HG02759 (cell line): ENCODE measurements at regions not wholly inside any gene's neighbourhood (a gene's known extent, or its start where the extent isn't known, plus 50 kb on each side); places are given as distances from the start of the nearest gene placed in this dataset.
A peak's percentile ranks its signal among the peaks of the same experiment; 100 is the strongest.
"Not testable (repeated sequence)": the region's sequence is repeated elsewhere in the genome, so short reads cannot be mapped to it uniquely, and the experiment has no call there.

Experiments used
- ATAC-seq: cut with Tn5 transposase; IDR thresholded peaks from one replicate; pipeline ENCODE4 v1.9.1; 2021; ENCODE audit warnings: mild to moderate bottlenecking, moderate library complexity; ENCODE audit not compliant: unreplicated experiment

DNA sequence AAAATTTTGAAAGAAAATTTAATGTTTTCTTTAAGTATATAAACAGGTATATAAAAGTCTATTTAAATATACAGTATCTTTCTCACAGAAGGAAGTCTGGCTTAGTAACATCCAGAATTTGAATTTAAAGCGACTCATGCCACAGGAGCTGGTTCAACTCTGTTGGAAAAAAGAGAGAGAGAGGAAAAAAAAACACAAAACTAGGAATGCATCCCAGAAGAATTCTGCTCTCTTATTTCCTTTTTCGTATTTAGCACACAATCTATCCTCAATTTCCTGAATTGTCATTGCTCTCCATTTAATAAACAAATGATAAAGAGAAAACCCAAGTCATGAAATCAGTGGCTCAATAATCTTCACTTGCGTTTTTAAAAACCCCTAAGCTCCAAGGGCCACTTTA lies 107.5 kb upstream of the SCAF8 start:
- ATAC-seq: no peak

DNA sequence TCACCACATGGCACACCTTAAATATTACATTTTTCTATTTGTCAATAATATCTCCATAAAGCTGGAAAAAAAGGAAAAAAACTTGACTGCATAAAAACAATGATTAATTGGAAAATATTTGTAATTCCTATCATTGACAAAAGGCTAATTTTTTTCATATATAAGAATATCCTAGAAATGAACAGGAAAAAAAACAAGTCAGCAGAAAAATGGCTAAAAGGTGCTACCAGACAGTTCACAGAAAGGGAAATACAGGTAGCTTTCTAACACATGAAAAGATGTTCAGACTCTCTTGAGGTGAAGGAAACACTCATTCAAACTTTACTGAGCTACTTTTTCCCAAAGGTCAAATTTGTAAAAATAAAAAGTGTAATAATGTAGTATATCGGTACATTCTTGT lies 104.1 kb upstream of the SCAF8 start:
- ATAC-seq: no peak

DNA sequence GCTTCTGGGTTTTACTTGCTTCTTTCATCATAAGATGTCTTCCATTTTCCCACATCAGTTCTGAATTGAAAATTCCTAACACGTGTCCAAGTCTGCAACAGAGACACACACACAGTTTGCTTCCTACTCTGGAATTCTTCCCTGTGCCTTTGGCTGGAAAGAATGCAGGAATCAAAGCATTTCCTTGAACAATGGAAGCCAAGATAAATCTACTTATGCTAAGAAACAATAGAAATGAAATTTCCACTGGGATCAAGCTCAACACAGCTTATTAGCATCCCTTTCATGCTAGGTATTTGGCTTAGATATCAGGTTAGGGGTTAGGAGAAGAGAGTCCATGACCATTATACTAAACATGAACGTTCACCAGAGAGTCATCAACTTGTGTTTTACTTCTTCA lies 101.1 kb upstream of the SCAF8 start:
- no peak for ATAC-seq

DNA sequence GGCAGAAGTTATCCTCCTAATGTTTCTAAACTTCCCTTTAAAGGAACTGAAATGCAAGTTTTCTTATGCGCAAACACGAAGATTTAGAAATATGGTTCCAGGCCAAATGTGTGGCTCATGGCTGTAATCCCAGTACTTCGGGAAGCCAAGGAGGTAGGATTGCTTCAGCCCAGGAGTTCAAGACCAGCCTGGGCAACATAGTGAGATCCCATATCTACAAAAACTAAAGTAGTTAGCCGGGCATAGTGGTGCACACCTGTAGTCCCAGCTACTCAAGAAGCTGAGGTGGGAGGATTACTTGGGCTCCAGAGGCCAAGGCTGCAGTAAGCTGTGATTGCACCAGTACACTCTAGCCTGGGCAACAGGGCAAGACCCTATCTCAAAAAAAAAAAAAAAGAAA lies 95.8 kb upstream of the SCAF8 start:
- ATAC-seq: no peak

DNA sequence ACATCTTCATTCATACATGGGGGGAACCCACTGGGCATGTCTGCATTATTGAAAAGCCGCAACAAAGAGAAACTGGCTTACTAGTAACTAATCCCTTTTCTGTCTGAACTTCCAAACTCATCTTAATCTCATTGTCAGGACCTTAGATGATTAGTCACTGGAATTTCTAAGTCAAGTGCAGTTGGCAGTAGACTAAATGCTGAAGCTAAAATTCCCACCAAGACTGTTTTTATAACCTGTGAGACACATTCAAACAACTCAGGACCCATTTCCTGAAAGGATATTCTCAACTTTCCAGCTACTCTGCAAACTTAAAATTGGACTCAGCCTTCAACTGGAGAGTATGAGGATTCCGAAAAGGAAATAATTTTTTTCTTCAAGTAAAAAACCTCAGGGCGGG lies 94.8 kb upstream of the SCAF8 start:
- ATAC-seq: no peak

DNA sequence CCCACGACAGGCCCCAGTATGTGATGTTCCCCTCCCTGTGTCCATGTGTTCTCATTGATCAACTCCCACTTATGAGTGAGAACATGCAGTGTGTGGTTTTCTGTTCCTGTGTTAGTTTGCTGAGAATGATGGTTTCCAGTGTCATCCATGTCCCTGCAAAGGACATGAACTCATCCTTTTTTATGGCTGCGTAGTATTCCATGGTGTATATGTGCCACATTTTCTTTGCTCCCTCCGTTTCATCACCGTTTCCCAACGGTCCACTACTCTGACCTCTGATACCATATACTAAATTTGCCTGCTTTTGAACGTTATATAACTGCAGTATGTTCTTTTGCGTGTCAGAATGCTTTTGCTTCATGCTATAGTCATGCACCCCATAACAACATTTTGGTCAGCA lies 94.0 kb upstream of the SCAF8 start:
- not testable (repeated sequence) for ATAC-seq

DNA sequence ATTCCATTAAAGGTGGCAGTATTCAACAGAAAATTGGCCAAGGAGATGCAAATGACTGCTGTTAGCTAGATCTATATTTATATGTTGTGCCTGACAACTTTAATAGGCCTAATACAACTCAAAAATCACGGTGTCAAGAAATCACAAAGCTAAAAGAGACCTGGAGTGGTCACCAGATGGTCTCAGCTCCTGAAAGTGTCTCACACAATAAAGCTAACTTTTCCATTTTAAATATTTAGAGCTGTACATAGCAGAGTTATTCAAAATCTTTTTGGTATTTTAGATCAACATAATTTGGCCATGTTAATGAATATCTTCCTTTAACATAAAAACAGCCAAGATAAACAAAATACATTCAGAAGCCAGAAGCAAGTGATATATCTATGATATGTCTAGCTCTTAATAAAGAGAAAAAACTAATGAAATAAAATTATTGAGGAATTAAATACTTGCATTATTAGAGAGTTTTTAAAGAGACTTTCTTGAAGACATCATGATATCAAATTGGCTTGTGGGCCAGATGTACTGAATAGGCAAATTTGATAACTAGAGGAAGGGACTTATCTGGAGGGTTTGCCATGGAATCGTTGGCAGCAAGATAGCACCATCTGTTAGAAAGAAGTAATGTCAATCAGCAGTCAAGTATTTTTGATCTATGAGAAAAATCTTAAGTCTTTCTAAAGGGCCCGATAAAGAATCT lies 84.9 kb upstream of the SCAF8 start:
- no peak for ATAC-seq

DNA sequence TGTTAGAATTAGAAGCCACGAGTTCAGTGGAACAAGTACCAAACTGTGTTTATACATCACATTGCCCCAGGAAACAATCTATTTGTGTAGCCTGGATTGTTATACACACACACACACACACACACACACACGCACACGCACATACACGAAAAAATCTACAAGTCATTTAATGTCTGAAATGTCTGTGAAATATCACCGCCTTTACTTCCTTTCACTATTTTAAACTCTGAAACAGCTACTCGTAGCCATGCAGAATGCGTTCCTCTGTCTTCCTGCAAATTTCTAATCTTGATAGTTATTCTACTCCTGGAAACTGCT lies 84.4 kb upstream of the SCAF8 start:
- no peak for ATAC-seq

DNA sequence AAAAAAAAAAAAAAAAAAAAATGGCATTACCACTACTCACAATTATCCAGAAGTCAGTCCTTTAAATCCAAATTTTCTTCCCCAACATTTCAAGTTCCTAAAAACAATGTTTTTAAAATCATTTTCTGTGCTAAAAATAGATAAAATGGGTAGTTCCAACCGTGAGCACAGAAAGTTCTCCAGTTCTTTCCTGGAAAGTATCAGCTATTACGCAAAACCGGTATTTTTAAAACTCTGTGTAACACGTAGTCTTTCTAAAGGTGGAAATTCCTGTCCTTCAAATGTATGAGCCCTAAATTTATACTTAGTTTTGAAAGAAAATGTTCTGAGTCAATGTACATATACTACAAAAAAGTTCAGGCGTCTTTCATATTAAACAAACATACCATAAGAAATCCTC lies 83.5 kb upstream of the SCAF8 start:
- no peak for ATAC-seq

DNA sequence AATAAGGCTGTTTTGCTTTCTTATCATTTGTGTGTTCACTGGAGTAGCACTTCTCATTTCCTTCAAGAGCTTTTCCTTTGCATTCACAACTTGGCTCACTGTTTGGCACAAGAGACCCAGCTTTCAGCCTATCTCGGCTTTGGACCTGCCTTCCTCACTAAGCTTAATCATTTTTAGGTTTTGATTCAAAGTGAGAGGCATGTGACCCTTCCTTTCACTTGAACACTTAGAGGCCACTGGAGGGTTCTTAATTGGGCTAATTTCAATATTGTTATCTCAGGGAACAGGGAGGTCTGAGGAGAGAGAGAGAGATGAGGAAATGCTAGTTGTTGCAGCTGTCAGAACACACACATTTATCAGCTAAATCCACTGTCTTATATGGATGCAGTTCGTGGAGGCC lies 82.9 kb upstream of the SCAF8 start:
- no peak for ATAC-seq

DNA sequence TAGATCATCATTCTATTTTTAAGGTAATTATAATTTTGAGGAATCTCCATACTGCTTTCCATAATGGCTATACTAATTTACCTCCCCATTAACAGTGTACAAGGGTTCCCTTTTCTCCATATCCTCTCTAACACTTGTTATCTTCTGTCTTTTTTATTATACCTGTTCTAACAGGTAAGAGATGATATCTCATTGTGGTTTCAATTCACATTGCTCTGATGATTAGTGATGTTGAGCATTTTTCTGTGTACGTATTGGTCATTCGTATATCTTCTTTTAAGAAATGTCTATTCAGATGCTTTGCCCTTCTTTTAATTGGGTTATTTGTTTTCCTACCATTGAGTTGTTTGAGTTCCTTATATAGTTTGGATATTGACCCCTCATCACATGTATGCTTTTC lies 81.6 kb upstream of the SCAF8 start:
- no peak for ATAC-seq

DNA sequence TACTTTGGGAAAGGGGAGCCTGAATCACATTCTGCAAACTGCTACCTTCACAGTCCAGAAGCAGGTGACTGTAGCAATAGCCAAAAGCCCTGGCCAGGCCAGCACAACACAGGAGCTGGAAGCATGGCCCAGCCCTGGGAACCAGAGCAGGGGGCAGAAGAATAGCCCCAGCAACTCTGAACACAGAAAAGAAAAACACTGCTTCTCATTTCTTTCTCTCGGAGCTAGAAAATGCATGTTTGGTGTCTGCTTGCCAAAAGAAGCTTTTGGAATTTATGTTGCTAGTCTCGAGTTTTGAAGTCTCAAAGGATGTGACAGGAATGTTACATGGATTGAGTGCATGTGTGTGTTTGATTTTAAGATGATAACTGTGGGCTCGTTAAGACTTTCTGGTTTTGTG lies 79.8 kb upstream of the SCAF8 start:
- no peak for ATAC-seq

DNA sequence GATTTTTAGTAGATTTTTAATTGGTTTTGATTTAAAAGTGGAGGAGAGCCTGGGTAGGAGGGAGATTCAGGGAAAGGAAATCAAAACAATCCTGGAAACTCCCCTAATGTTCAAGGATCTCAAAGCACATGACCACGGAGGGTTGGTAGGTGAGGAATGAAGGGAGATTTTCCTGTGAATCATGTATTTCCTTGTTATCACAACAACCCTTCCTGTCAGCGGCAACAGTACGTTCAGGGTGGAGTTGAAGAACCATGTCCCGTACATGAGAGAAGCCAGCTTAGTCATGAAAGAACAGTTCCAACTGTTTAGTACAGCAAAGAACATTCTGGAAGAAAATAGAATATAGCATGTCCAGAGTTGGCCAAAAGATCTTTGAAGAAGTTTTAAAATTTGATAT lies 79.4 kb upstream of the SCAF8 start:
- ATAC-seq: no peak

DNA sequence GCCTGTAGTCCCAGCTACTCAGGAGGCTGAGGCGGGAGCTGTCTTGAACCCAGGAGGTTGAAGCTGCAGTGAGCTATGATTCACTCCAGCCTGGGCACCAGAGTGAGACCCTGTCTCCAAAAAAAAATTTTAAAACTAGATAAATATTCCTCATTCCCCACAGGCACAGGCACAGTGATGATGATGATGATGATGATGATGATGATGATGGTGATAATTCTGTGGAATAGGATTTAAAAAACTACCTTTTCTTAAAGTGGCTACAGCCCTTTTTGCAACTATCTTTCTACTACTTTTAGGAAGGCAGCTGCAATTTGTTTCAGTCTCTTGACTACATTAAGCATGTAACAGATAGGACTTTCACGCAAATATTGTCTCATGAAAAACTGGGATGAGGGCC lies 76.6 kb upstream of the SCAF8 start:
- ATAC-seq: no peak

DNA sequence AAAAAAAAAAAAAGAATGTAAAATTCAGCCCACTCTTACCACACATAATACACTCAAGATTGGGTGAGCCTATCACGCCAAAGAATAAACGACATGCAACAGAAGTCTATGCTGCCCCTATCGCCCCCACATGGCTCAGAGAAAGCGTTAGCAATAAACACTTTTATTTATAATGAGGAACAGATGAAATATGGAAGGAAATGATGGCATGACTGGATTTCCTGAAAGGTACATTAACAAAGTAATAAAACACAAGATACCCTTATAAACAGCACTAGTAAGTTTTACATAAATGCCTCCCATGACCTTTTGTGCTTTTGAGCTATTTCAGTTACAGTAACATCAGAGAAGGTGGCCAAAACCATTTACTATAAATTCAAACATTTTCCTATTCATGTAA lies 71.4 kb upstream of the SCAF8 start:
- no peak for ATAC-seq

DNA sequence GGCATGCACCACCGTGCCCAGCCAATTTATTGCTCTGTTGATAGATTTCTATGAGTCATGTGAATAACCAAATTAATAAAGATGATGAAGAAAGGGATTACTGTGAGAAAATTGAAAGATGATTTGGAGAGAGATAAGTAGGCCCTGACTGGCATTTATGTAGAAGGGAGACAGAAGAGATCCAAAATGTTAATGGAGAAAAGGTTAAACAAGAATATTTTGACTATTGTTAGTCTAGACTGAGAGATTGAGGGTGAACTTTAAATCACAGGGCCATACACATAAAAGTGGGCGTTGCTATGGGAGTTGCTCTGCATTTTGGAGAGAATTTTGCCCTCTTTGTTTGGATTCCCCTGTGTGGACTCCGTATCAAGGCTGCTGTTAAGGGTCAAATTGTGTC lies 68.9 kb upstream of the SCAF8 start:
- no peak for ATAC-seq

DNA sequence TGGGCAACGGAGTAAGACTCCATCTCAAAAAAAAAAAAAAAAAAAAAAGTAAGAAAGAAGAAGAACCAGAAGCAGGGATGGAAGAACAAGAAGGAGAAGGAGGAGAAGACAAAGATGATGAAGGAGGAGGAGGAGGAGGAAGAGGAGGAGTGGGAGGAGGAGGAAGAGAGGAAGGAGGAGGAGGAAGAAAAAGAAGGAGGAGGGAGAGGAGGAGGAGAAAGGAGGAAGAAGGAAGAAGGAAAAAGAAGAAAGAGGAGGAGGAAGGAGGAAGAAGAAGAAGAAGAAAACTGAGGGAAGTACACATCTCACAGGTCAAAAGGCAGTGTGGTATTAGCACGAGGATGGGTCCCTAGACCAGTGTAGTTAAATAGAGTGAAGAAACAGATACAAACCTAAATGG lies 65.1 kb upstream of the SCAF8 start:
- no peak for ATAC-seq

DNA sequence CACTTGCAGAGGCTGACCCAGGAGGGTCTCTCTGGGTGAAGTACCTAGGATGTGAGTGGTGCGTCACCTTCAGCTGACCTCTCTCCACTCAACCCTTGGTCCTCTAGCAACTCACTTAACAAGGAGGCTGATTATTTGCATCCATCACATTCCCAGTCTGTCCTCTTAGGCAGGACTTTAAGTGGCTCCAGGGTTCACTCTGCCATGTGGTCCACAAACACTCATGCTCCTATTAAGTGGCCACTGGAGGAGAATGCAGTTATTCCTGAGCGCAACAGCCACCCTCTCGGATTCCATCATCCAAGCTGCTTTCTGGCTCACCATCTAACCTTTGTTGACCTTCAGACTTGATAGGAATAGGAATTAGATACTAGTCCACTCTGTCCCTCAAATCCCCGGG lies 61.1 kb upstream of the SCAF8 start:
- ATAC-seq: no peak

DNA sequence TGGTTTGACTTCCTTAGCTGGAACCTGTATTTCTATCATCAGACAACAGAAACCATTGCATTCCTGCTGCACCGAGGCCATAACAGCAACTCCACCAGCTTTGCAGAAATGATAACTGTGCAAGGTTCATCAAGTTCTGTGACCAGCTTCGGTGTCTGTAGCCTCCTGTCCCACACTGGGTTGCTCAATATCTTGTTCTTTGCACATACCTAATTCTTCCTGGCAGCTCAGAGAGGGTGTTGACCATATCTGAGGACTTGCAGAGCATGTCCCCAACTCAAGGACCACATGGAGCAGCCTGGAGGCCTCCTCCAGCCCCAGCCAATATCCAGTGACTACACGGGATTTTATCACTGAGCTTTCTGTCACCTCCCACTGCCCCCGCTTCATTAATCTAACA lies 59.3 kb upstream of the SCAF8 start:
- ATAC-seq: no peak

DNA sequence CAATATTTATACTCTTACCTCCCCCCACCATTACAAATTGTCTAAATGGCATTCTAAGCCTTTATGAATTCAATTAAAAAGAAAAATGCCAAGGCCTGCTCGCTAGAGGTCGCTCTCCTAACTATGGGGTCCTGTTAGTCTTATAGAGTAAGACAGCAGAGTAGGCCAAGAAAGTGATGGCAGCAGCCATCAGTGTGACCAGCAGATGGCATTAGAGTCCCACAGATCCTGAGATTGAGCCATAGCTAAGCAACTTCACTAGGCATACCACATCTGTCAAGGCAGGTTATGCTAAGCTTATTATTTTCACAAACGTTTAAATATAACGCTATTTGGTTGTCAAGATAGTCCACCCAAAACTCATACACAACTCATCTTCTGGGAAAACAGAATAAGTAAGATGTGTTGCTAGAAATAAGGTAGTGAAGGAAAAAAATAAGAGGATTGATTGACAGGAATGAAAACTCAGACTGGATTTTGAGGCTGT lies 57.6 kb upstream of the SCAF8 start:
- ATAC-seq: peak; percentile 100

DNA sequence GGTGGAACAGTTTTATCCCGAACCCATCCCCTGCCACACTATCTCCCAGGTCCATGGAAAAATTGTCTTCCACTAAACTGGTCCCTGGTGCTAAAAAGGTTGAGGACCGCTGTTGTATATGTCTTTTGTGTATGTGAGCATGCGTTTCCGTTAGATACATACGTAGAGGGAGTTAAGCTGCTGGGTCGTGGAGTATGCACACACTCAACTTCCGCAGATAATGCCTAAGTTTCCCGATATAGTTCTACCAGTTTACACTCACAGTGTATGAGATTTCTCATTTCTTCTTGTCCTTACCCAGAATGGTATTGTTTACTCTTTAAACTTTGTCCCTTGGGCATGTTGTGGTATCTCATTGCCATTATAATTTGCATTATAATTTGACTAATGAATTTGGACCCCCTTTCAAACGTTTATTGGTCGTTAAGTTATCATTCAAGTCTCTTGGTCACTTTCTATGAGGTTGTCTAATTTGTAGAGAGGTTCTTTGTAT lies 50.5 kb upstream of the SCAF8 start:
- no peak for ATAC-seq
